GM12878 (cell line): ENCODE measurements at regions not wholly inside any gene's neighbourhood (a gene's known extent, or its start where the extent isn't known, plus 50 kb on each side); places are given as distances from the start of the nearest gene placed in this dataset.

Source experiments
- ATAC-seq: fragments of 200-7000 bp; cut with Tn5 transposase; 3 replicates; pipeline ENCODE4 v1.9.1; 2020; ENCODE audit warnings: mild to moderate bottlenecking, moderate library complexity
- BruUV-seq: library from RNA; stranded (reverse); fragments of 400-500 nt; replicated peaks from 2 replicates; lab custom pipeline; 2021; lab: Mats Ljungman, UMichigan
- CTCF ChIA-PET: fragments of 300-600 bp; sonication (Branson Sonifier 250); formaldehyde crosslinking; extraction: SDS; loops from one replicate; lab custom pipeline; 2021; ENCODE audit warnings: inconsistent platforms; lab: Yijun Ruan, JAX
- POLR2A ChIA-PET: fragments of 350-600 bp; formaldehyde crosslinking; extraction: SDS; loops from one replicate; lab custom pipeline; 2021; ENCODE audit warnings: inconsistent platforms; lab: Charles Lee
- RAD21 ChIA-PET: fragments of 300-600 bp; sonication (Branson Sonifier 250); formaldehyde crosslinking; loops from one replicate; lab custom pipeline; 2023; ENCODE audit warnings: antibody characterized with exemption; ENCODE audit not compliant: unreplicated experiment; lab: Charles Lee
- SMC1A ChIA-PET: fragments of 300-600 bp; sonication (Branson Sonifier 250); formaldehyde crosslinking; loops from one replicate; lab custom pipeline; 2023; ENCODE audit not compliant: unreplicated experiment, uncharacterized antibody; lab: Charles Lee
- DNase-seq: peaks from one replicate; pipeline ENCODE4 v3.0.0-alpha.2; 2011; ENCODE audit warnings: low read depth, low spot score
- FAIRE-seq: peaks from 3 replicates; lab custom pipeline; 2011; peaks lifted over from hg19 to GRCh38; lab: Jason Lieb, UNC
- H2AFZ ChIP-seq: 2 replicates; pipeline ENCODE4 v1.6.0; 2011; ENCODE audit warnings: low read depth, low read length, control low read depth; ENCODE audit not compliant: control insufficient read depth
- H3K27ac ChIP-seq: 2 replicates; pipeline ENCODE4 v1.5.1; 2011; ENCODE audit warnings: control low read depth; ENCODE audit not compliant: control insufficient read depth, insufficient read depth
- H3K27me3 ChIP-seq, 2 experiments: replicated peaks in 1 of 2; 2 replicates each; pipeline versions ENCODE4 v1.6.0 to v1.6.1; 2011; ENCODE audit warnings: low read length in 1 of 2; ENCODE audit not compliant: control insufficient read depth in 2 of 2, insufficient read depth in 2 of 2
- H3K36me3 ChIP-seq, 2 experiments: 2 replicates each; pipeline ENCODE4 v1.5.1; 2011; ENCODE audit warnings: low read length in 1 of 2; ENCODE audit not compliant: control insufficient read depth in 2 of 2, insufficient read depth in 2 of 2
- H3K4me1 ChIP-seq: 2 replicates; pipeline ENCODE4 v1.6.1; 2011; ENCODE audit warnings: mild to moderate bottlenecking, low read length, moderate library complexity, mixed read lengths; ENCODE audit not compliant: control insufficient read depth, insufficient read depth
- H3K4me2 ChIP-seq: 2 replicates; pipeline ENCODE4 v1.6.0; 2011; ENCODE audit warnings: control low read depth; ENCODE audit not compliant: control insufficient read depth, insufficient read depth
- H3K4me3 ChIP-seq: fragments of 200-600 bp; sonication (generic); 2 replicates; pipeline ENCODE4 v1.5.1; 2016
- H3K79me2 ChIP-seq: 2 replicates; pipeline ENCODE4 v1.6.0; 2011; ENCODE audit warnings: low read length; ENCODE audit not compliant: control insufficient read depth, insufficient read depth
- H3K9ac ChIP-seq: 2 replicates; pipeline ENCODE4 v1.8.0; 2011; ENCODE audit warnings: low read length, control low read depth, mixed read lengths; ENCODE audit not compliant: control insufficient read depth, insufficient read depth
- H3K9me3 ChIP-seq: replicated peaks from 3 replicates; pipeline ENCODE4 v1.5.1; 2011; ENCODE audit warnings: mild to moderate bottlenecking, low read length; ENCODE audit not compliant: control insufficient read depth, insufficient read depth
- H4K20me1 ChIP-seq: 2 replicates; pipeline ENCODE4 v1.6.0; 2011; ENCODE audit not compliant: control insufficient read depth, insufficient read depth
- ATF7 ChIP-seq: fragments of 450-650 bp; IDR thresholded peaks from 2 replicates; pipeline ENCODE4 v1.6.1; 2016; ENCODE audit warnings: low read depth, mild to moderate bottlenecking
- BCLAF1 ChIP-seq: fragments of 450-650 bp; IDR thresholded peaks from 2 replicates; pipeline ENCODE4 v1.6.1; 2017; ENCODE audit warnings: antibody characterized with exemption, mild to moderate bottlenecking, moderate library complexity
- BRCA1 ChIP-seq: IDR thresholded peaks from 2 replicates; pipeline ENCODE4 v1.6.1; 2011; ENCODE audit warnings: low read depth, low read length, improper control_type of control experiment
- CREB1 ChIP-seq: IDR thresholded peaks from 2 replicates; pipeline ENCODE4 v1.6.1; 2012; ENCODE audit warnings: low read depth, mild to moderate bottlenecking, inconsistent platforms
- ETV6 ChIP-seq, 2 experiments: fragments of 450-650 bp in 1 of 2; IDR thresholded peaks in 1 of 2; conservative IDR thresholded peaks in 1 of 2; 2 replicates each; pipeline ENCODE4 v1.6.1; 2014; ENCODE audit warnings: antibody characterized with exemption in 1 of 2, borderline replicate concordance in 1 of 2, low read depth in 1 of 2, mild to moderate bottlenecking in 1 of 2, moderate library complexity in 1 of 2
- FOXK2 ChIP-seq: fragments of 450-650 bp; IDR thresholded peaks from 2 replicates; pipeline ENCODE4 v1.6.1; 2017; ENCODE audit warnings: mild to moderate bottlenecking, moderate library complexity
- FOXM1 ChIP-seq: IDR thresholded peaks from 2 replicates; pipeline ENCODE4 v1.6.1; 2012; ENCODE audit warnings: low read depth, mild to moderate bottlenecking, inconsistent platforms, low read length, moderate library complexity
- MLLT1 ChIP-seq: fragments of 450-650 bp; IDR thresholded peaks from 2 replicates; pipeline ENCODE4 v1.6.1; 2016; ENCODE audit warnings: mild to moderate bottlenecking
- MTA2 ChIP-seq: fragments of 450-650 bp; IDR thresholded peaks from 2 replicates; pipeline ENCODE4 v1.6.1; 2016; ENCODE audit warnings: low read depth, mild to moderate bottlenecking, moderate library complexity
- NFYA ChIP-seq: IDR thresholded peaks from 2 replicates; pipeline ENCODE4 v1.6.1; 2011; ENCODE audit warnings: low read depth, mild to moderate bottlenecking, low read length, improper control_type of control experiment, borderline replicate concordance
- POU2F2 ChIP-seq: IDR thresholded peaks from 3 replicates; pipeline ENCODE4 v1.6.1; 2011; ENCODE audit warnings: low read depth, mild to moderate bottlenecking, low read length, borderline replicate concordance
- PRDM15 ChIP-seq: fragments of 450-650 bp; formaldehyde crosslinking; IDR thresholded peaks from 2 replicates; pipeline ENCODE4 v1.4.0; 2020; ENCODE audit warnings: mild to moderate bottlenecking, moderate library complexity
- ZBTB11 ChIP-seq: fragments of 450-650 bp; formaldehyde crosslinking; IDR thresholded peaks from 2 replicates; pipeline ENCODE4 v1.5.0; 2022; ENCODE audit warnings: mild to moderate bottlenecking, missing genetic modification characterization
- WGBS: methylation state at CpG from one replicate; pipeline ENCODE4 v1.1.6; 2016; ENCODE audit warnings: low lambda C conversion rate; ENCODE audit not compliant: insufficient replicate concordance, insufficient coverage; ENCODE audit errors: missing lambda C conversion rate; 5-methylcytosine and 5-hydroxymethylcytosine counted together
- in situ Hi-C: fragments of 300-500 bp; cut with MboI; formaldehyde crosslinking; loops from 9 replicates; pipeline ENCODE4 v1.14.3; 2018; ENCODE audit warnings: mixed read lengths
- intact Hi-C: fragments of 100-400 bp; cut with micrococcal nuclease; formaldehyde crosslinking; loops from one replicate; pipeline ENCODE4 v1.14.2; 2022; ENCODE audit not compliant: unreplicated experiment

GRCh38 chr20:40887105-40887504, 141.5 kb upstream of the TOP1 start:
- FAIRE-seq = no peak
- intact Hi-C loops = no loop called here

More at GRCh38 chr20:40887105-40887504, 141.5 kb upstream of the TOP1 start:
- no TSS peak for BruUV-seq
- no peaks in the 10 kb centered on the region for H3K4me1 ChIP-seq
- no peaks in the 10 kb centered on the region for H4K20me1 ChIP-seq
- H3K4me3 ChIP-seq = no peak overlapping the region
- SMC1A ChIA-PET = no interaction called here
- in situ Hi-C loops = no loop called here
- ATAC-seq = no peak
- WGBS = 50% methylated on average over 10 of the region's 13 CpGs
- no peak for DNase-seq
- POLR2A ChIA-PET = no interaction called here
- no peak for TF ChIP-seq BCLAF1
- TF ChIP-seq PRDM15 (CRISPR knock-in tag) = no peak
- TF ChIP-seq MLLT1 = no peak
- TF ChIP-seq CREB1 = no peak
- TF ChIP-seq FOXK2 = no peak
- no peak for TF ChIP-seq ZBTB11 (CRISPR knock-in tag)
- no peak for TF ChIP-seq ETV6 (conservative IDR thresholded peaks at IDR 0.05 in 1 of 2, IDR thresholded peaks at IDR 0.05 in 1 of 2; ENCODE audit: borderline replicate concordance in 1 of 2, low read depth in 1 of 2)
- no peak for TF ChIP-seq FOXM1
- no peak for TF ChIP-seq POU2F2
- no peak for TF ChIP-seq MTA2
- TF ChIP-seq ATF7 = no peak
- TF ChIP-seq NFYA = no peak
- no peak for TF ChIP-seq BRCA1
- no peaks in the 10 kb centered on the region for H3K9me3 ChIP-seq
- H3K27ac ChIP-seq = no peak overlapping the region
- H3K36me3 ChIP-seq = no peaks in the 10 kb centered on the region; a peak in 1 of 4 replicates
- RAD21 ChIA-PET = no interaction called here
- peaks cover 0 to 4% of the 10 kb centered on the region in 2 experiments; a peak in 2 of 4 replicates for H3K27me3 ChIP-seq
- H3K4me2 ChIP-seq = no peak overlapping the region
- H2AFZ ChIP-seq = no peak overlapping the region
- H3K9ac ChIP-seq = no peak overlapping the region
- no peaks in the 10 kb centered on the region for H3K79me2 ChIP-seq
- CTCF ChIA-PET = no interaction called here
